HG03432 (cell line): ENCODE measurements at regions not wholly inside any gene's neighbourhood (a gene's known extent, or its start where the extent isn't known, plus 50 kb on each side); places are given as distances from the start of the nearest gene placed in this dataset.

Experiments used
- ATAC-seq: cut with Tn5 transposase; IDR thresholded peaks from one replicate; pipeline ENCODE4 v1.9.1; 2021; ENCODE audit warnings: mild to moderate bottlenecking, moderate library complexity; ENCODE audit not compliant: unreplicated experiment

DNA sequence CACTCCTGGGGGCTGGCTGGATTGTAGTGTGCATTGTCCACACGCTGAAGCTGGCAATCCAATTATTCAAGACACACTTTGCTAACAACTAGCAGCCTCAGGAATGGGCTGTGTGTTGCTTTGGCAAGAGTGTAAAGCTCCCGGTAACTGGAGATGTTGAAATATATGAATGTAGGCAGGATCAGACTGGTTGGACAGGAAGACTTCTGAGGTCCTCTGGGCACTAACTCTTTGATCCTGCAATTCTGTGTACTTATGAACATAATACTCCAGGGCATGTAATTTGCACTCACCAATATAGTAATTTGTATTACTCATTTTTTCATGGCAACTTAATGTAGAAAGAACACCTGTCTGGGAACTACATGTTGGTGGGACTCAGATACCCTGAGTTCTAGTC, 106.7 kb upstream of the SLC28A3 start:
- no peak for ATAC-seq

DNA sequence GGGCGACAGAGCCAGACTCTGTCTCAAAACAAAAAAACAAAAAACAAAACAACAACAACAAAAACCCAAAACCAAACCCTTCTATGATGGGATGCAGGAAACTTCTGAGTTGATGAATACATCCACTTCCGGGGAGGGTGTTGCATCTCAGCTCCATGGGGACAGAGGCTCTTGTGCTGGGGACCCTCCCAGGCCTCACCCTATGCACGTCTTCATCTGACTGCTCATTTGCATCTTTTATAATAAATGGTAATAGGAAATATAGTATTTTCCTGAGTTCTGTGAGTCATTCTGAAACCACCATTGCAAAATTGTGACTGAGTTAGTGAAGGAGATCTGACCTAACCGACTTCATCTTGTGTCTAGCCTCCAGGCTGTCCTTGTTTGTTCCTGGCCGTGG, 109.5 kb upstream of the SLC28A3 start:
- no peak for ATAC-seq

DNA sequence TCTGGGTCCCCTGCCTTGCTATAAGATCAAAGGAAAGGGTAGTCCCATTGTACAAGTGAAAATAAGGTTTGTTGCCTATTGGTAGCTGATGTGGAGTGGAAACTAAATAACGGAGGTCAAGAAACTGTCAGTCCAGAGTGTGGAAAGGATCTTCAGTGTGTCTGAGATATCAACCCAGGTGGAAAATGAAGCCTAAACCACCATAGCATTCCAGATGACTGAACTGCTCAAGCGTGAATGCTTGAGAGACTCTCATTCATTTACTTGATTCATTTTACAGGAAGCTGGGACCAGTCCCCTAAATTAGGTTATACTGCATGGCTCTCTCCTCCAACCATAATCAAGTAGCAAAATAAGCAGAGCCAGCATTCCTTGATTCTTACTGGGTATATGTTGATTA, 116.0 kb upstream of the SLC28A3 start:
- no peak for ATAC-seq

- ATAC-seq: no peak
Observed at GRCh38 chr9:84460695-84461094, 120.1 kb upstream of the SLC28A3 start.

- no peak for ATAC-seq
Observed at GRCh38 chr9:84463272-84463671, 122.7 kb upstream of the SLC28A3 start.

DNA sequence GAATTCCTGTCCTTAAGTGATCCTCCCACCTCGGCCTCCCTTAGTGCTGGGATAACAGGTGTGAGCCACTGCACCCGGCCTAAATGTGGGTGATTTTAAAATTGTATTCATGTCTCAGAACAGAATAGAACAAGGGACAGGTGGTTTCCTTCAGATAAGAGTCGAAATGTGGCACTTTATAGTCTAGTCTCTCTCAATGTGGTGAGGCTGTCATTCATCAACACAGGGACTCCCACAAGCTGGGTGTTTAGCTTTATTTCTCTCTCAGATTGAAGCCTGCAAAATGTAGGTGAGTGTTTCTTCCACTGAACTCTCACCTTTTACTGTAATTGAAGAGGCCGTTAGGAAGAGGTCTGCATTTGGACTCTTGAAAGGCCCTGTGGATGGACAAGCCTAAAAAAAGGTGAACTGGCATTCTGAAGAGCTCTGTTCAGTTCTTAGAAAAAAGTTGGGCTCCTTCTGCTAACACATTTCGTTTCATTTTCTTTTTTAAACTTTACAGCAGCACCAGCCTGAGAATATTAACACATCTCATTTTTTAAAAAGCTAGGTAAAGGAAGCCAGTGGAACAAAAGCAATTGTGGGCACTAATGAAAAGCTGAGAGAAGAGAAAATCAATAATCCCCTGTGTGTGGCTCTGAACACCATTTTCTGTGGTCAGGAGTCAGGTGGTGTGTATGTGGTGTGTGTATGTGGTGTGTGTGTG, 126.2 kb upstream of the SLC28A3 start:
- ATAC-seq: peak; percentile 65

DNA sequence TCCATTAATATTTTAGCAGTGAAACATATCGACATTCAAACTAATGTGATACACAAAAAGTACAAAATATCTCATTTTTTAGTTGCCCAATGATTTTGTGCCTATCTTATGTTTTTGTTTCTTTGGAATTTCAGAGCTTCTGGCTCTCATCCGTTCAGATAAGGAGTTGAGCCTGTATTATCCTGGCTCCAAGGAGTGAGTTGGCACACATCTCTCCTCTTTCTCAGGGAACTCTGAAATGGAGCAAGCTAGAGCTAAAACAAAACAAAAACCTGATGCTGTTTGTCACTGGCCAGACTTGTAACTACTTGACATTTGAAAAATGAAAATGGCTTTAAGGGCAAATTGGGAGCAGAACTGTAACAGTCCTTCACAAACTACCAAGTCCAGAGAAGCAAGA, 131.3 kb upstream of the SLC28A3 start:
- no peak for ATAC-seq

DNA sequence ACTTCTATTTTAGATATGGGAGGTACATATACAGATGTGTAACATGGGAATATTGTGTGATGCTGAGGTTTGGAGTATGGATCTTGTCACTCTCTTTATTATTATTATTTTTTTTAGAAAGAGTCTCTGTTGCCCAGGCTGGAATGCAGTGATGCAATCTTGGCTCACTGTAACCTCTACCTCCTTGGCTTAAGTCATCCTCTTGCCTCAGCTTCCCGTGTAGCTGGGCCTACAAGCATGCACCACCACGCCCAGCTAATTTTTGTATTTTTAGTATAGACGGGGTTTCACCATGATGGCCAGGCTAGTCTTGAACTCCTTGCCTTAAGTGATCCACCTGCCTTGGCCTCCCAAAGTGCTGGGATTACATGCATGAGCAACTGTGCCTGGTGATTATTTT, 138.4 kb upstream of the SLC28A3 start:
- no peak for ATAC-seq

- no peak for ATAC-seq
Observed at GRCh38 chr9:84480071-84480470, 139.5 kb upstream of the SLC28A3 start.

GRCh38 chr9:84481231-84481630, 140.7 kb upstream of the SLC28A3 start:
- ATAC-seq: no peak

DNA sequence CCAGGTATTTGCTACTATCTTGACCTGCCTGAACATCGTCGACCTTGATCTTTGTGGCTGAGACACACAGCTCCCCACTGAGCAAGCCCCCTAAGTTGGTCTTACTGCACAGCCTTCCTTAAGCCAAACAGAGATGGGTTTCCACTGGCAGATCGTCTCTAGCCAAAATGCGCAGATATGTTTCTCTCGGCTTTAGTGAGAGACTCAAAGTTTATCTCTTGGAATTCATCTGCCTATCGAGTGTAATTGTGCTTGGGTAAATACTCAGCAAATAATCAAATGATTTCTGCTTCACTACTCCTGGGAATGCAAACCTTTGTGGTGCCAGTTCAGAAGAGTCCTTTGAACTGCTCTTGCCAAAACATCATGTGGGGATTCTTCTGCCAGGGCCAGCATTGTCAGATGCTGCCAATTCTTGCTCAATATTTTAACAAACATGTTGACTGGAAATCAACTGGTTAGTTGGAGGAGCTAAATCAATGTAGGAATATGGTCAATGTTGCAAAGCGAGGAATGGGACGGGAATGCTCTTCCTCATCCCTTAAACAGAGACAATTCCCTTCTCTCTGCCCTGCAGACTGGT, 141.2 kb upstream of the SLC28A3 start:
- no peak for ATAC-seq

GRCh38 chr9:84482607-84483006, 142.0 kb upstream of the SLC28A3 start:
- no peak for ATAC-seq

DNA sequence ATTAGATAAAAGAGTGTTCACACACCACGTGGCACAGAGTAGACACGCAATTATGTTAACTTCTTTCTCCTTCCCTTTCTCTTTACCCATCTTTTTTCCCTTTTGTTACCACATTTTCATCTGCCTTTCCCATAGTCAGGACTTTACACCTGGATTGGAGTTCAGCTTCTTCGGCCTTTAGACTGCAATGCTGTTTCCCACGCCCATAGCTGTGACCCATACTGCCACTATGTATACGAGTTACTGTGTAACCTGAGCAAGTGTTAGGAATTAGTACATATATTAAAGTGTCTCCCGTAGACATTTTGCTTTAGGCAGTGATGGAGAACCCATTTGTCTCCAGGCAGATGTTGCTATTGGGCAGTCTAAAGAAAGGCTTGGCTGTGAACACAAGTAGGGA, 143.6 kb upstream of the SLC28A3 start:
- ATAC-seq: no peak

DNA sequence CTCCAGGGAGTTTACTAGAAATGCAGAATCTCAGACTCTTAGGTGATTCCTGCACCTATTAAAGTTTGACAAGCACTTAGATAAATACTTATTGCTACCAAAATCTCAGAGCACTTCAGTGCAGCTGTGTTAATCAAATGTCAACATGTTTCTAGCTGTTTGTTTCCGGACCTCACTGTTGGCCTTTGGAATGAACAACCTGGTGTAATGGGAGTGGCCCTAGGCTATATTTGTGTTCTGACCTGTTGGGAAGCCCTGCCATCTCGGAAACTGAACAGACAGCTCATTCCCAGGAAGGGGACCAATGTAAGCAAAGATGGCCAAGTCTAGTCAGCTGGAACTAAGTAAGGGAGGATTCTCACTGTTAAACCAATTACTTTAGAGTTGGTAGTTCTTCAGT, 145.0 kb upstream of the SLC28A3 start:
- ATAC-seq: no peak

DNA sequence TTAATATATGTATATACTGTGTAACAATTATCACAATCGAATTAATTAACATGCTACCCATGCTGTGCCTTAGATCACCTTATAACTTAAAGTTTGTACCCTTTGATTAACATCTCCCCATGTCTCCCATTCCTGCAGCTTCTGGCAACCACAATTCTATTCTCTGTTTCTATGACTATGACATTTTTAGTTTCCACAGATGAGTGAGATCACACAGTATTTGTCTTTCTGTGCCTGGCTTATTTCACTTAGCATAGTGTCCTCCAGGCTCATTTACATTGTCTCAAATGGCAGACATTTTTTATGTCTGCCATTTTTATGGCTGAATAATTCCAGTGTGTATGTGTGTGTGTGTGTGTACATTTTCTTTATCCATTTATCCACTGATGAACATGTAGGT, 146.1 kb upstream of the SLC28A3 start:
- ATAC-seq: no peak

DNA sequence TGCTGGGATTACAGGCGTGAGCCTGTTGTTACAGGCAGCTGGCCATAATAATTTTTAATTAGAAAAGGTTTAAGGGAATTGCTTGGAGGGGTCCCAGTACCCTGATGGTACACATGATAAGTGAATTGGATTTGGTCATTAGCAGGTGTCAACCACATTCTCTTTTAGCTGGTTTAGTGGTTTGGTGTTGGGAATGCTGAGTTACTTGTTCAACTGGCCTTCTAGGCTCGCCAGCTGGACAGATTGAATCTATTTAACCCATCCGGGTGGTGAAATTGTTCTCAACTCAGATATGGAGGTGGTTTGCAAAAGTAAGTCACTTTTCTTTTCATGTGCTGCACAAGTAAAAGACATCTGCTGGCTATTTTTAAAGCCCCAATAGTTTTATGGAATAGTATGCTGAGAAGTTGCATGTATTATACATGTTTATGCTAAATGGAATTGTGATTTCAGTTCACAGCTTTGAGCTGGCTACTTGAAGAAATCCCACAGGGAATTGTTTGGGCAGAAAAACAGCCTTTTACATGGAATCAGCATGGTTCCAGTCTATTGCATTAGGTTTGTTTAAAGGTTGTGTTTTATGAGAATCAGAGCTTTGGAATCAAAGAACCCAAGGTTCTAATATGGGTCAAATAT, 149.8 kb upstream of the SLC28A3 start:
- ATAC-seq: no peak

DNA sequence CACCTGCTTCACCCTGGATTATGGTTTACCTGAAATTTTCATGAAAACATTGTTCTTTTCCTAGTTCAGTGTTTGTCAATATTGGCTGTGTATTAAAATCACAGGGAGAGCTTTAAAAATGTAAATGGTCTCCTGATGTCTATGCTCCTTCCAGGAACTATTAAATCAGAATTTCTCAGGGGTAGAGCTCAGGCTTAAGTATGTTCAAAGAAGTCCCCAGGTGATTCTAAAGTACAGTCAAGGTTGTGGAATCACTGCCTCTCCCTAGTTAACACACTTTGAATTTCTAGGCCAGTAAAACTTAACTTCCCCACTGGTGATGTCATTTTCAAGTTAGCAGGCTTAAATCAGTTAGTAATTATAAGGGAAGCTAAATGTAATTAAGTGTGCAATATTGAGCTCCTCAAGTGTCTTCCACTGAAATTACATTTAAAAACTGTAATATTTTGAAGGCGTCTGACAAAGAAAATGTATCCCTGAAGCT, 150.3 kb upstream of the SLC28A3 start:
- ATAC-seq: no peak

GRCh38 chr9:84492366-84493159, 152.0 kb upstream of the SLC28A3 start:
- no peak for ATAC-seq

- ATAC-seq: no peak
Observed at GRCh38 chr9:84493284-84493947, 152.9 kb upstream of the SLC28A3 start.

DNA sequence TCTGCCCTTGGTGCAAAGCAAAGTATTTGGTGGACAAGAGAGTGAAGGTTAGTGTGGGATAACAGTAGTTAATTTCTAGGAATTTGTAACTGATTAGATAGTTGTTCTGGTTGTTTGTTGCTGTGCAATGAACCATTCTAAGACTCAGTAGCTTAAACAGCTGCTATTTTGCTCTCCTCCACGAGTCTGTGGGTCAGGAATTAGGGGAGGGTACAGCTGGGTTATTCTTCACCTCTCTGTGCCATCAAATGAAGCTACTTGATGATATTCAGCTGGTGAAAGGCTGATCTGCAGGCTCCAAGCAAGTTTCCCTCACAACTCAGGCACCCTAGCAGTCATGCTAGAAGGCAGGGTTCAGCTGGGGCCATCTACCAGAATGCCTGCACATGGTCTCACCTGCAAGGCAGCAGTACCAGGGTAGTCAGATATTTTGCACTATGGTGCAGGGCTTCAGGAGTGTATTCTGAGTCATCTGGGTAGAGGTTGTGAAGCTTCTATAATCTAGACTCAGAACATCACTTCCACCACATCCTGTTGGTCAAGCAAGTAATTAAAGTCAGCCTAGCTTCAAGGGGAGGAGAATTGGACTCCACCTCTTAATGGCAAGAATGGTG, 159.5 kb upstream of the SLC28A3 start:
- peak; percentile 99 for ATAC-seq

DNA sequence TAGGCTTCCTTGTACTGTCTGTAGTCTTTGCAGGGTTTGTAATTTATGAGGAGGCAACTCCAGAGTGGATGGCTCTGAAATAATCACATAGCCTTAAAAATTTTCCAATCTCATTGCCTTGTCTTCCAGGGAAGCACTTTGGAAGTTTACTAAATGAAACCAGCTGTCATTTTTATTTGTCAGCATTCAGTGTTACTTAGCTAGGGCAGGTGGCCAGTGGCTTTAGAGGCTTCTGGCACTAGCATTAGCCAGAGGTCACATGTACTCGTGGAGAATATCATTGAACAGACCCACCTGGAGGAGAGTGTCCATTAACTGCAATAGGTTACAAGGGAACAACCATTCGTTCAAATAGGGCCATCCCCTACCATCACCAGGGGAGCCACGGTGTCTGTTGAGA, 160.3 kb upstream of the SLC28A3 start:
- no peak for ATAC-seq
